EH (cell line): ENCODE measurements at regions not wholly inside any gene's neighbourhood (a gene's known extent, or its start where the extent isn't known, plus 50 kb on each side); places are given as distances from the start of the nearest gene placed in this dataset.
"Not testable (repeated sequence)": the region's sequence is repeated elsewhere in the genome, so short reads cannot be mapped to it uniquely, and the experiment has no call there.

ENCODE experiments used
- DNase-seq: peaks from one replicate; pipeline ENCODE4 v3.0.0-alpha.2; 2015; ENCODE audit warnings: low read depth

GRCh38 chr2:113341191-113341869, 62.6 kb upstream of the PAX8 start:
- DNase-seq = no peak

- DNase-seq = no peak
These were observed 59.1 kb upstream of the PAX8 start for GRCh38 chr2:113337809-113338208.

- DNase-seq = peak; percentile 56
These were observed 57.3 kb upstream of the PAX8 start for GRCh38 chr2:113336040-113336439.

- DNase-seq = no peak
These were observed 55.4 kb upstream of the PAX8 start for GRCh38 chr2:113334147-113334546.

- DNase-seq = not testable (repeated sequence)
These were observed 55.0 kb upstream of the PAX8 start for GRCh38 chr2:113333735-113334134.

GRCh38 chr2:113330060-113330767, 51.5 kb upstream of the PAX8 start:
- DNase-seq = peak; percentile 48

- peak; percentile 82 for DNase-seq
These were observed 50.3 kb upstream of the PAX8 start for GRCh38 chr2:113328973-113329372.

GRCh38 chr2:113328572-113328971, 49.9 kb upstream of the PAX8 start:
- peak; percentile 42 for DNase-seq
